Endothelial cell of umbilical vein (primary cell): ENCODE measurements at regions not wholly inside any gene's neighbourhood (a gene's known extent, or its start where the extent isn't known, plus 50 kb on each side); places are given as distances from the start of the nearest gene placed in this dataset.

Experiments used
- BruUV-seq: library from RNA; stranded (reverse); fragments of 400-500 nt; replicated peaks from 2 replicates; lab custom pipeline; 2021; lab: Mats Ljungman, UMichigan
- CTCF ChIA-PET: fragments of 300-600, 350-600 bp; sonication (Branson Sonifier 250); formaldehyde crosslinking; loops from one replicate; lab custom pipeline; 2021; ENCODE audit warnings: antibody characterized with exemption, inconsistent platforms; lab: Charles Lee
- POLR2A ChIA-PET: fragments of 300-600, 350-600 bp; sonication (Branson Sonifier 250); formaldehyde crosslinking; loops from one replicate; lab custom pipeline; 2021; ENCODE audit warnings: antibody characterized with exemption, inconsistent platforms; lab: Charles Lee
- DNase-seq: peaks from one replicate; pipeline ENCODE4 v3.0.0-alpha.2; 2011; ENCODE audit warnings: low read depth, low spot score
- FAIRE-seq: peaks from 2 replicates; lab custom pipeline; 2011; peaks lifted over from hg19 to GRCh38; lab: Jason Lieb, UNC
- H2AFZ ChIP-seq: 2 replicates; pipeline ENCODE4 v1.6.0; 2012; ENCODE audit warnings: low read depth, low read length, control low read depth, inconsistent platforms
- H3K27ac ChIP-seq: 2 replicates; pipeline ENCODE4 v1.5.1; 2011; ENCODE audit warnings: low read depth, mild to moderate bottlenecking, control low read depth, low read length, moderate library complexity; ENCODE audit not compliant: insufficient read depth
- H3K27me3 ChIP-seq, 2 experiments: 2 replicates each; pipeline versions ENCODE4 v1.6.0 to v1.6.1; 2011; ENCODE audit warnings: low read length in 2 of 2, mixed read lengths in 1 of 2; ENCODE audit not compliant: control insufficient read depth in 2 of 2, insufficient read depth in 2 of 2
- H3K36me3 ChIP-seq, 2 experiments: 2 replicates in 1 of 2; 3 replicates in 1 of 2; pipeline ENCODE4 v1.5.1; 2011; ENCODE audit warnings: low read length in 2 of 2, mild to moderate bottlenecking in 1 of 2, moderate library complexity in 1 of 2; ENCODE audit not compliant: control insufficient read depth in 2 of 2, insufficient read depth in 2 of 2; ENCODE audit errors: extremely low read depth in 1 of 2
- H3K4me1 ChIP-seq: 3 replicates; pipeline ENCODE4 v1.5.1; 2011; ENCODE audit warnings: mild to moderate bottlenecking, low read length; ENCODE audit not compliant: control insufficient read depth, insufficient read depth; ENCODE audit errors: extremely low read depth
- H3K4me2 ChIP-seq: 2 replicates; pipeline ENCODE4 v1.6.1; 2011; ENCODE audit warnings: low read length, control low read depth, mixed read lengths; ENCODE audit not compliant: insufficient read depth
- H3K4me3 ChIP-seq, 3 experiments: fragments of 200-600 bp in 1 of 3; sonication (generic), shearing (Covaris generic) in 1 of 3; replicated peaks in 1 of 3; 2 replicates each; pipeline ENCODE4 v1.5.1; 2011 to 2016; ENCODE audit warnings: control low read depth in 3 of 3, low read length in 3 of 3, mild to moderate bottlenecking in 2 of 3, inconsistent platforms in 1 of 3, low read depth in 1 of 3, moderate library complexity in 1 of 3; ENCODE audit not compliant: insufficient read depth in 1 of 3
- H3K79me2 ChIP-seq: 2 replicates; pipeline ENCODE4 v1.6.0; 2012; ENCODE audit warnings: low read length, inconsistent platforms; ENCODE audit not compliant: control insufficient read depth, insufficient read depth
- H3K9ac ChIP-seq: replicated peaks from 2 replicates; pipeline ENCODE3; 2011; ENCODE audit warnings: low read length, control low read depth; ENCODE audit not compliant: insufficient read depth; ENCODE audit errors: extremely low read depth
- H3K9me1 ChIP-seq: replicated peaks from 3 replicates; pipeline ENCODE4 v1.6.0; 2011; ENCODE audit warnings: mild to moderate bottlenecking, low read length; ENCODE audit not compliant: control insufficient read depth, insufficient read depth; ENCODE audit errors: extremely low read depth
- H3K9me3 ChIP-seq: replicated peaks from 2 replicates; pipeline ENCODE4 v1.5.1; 2012; ENCODE audit warnings: low read length, inconsistent platforms; ENCODE audit not compliant: control insufficient read depth, insufficient read depth
- H4K20me1 ChIP-seq: replicated peaks from 2 replicates; pipeline ENCODE3; 2011; ENCODE audit warnings: mild to moderate bottlenecking, low read length; ENCODE audit not compliant: control insufficient read depth, insufficient read depth; ENCODE audit errors: extremely low read depth
- EZH2 ChIP-seq: IDR thresholded peaks from 2 replicates; pipeline ENCODE4 v1.6.1; 2012; ENCODE audit warnings: borderline replicate concordance, low read depth, mild to moderate bottlenecking, moderate library complexity, low read length, inconsistent platforms; ENCODE audit not compliant: severe bottlenecking
- FOS ChIP-seq: IDR thresholded peaks from 2 replicates; pipeline ENCODE4 v1.6.1; 2011; ENCODE audit warnings: mild to moderate bottlenecking, low read length, moderate library complexity, borderline replicate concordance; ENCODE audit not compliant: insufficient read depth
- GATA2 ChIP-seq: IDR thresholded peaks from 2 replicates; pipeline ENCODE4 v1.7.0; 2011; ENCODE audit warnings: low read depth, mild to moderate bottlenecking, moderate library complexity, mixed read lengths, low read length; ENCODE audit not compliant: insufficient read length, insufficient read depth
- JUN ChIP-seq: IDR thresholded peaks from 2 replicates; pipeline ENCODE4 v1.6.1; 2011; ENCODE audit warnings: borderline replicate concordance, low read depth; ENCODE audit not compliant: insufficient read length, insufficient read depth
- MAX ChIP-seq: IDR thresholded peaks from 2 replicates; pipeline ENCODE4 v1.6.1; 2011; ENCODE audit not compliant: insufficient read depth, insufficient read length
- MYC ChIP-seq: IDR thresholded peaks from one replicate; pipeline ENCODE4 v1.6.1; 2011; ENCODE audit warnings: mild to moderate bottlenecking, low read depth, low read length
- POLR2A ChIP-seq: IDR thresholded peaks from 2 replicates; pipeline ENCODE4 v1.6.1; 2012; ENCODE audit warnings: low read depth, mild to moderate bottlenecking, control low read depth, low read length
- POLR2AphosphoS5 ChIP-seq: IDR thresholded peaks from 2 replicates; pipeline ENCODE4 v1.6.1; 2012; ENCODE audit warnings: low read depth, mild to moderate bottlenecking, control low read depth, low read length, moderate library complexity; ENCODE audit not compliant: insufficient read depth
- dilution Hi-C: fragments of 300-500 bp; cut with MboI; formaldehyde crosslinking; loops from one replicate; pipeline ENCODE4 v1.15.0; 2019; ENCODE audit warnings: low sequenced_read_pairs; ENCODE audit not compliant: extremely low pct_ligation_motif_present
- intact Hi-C: fragments of 100-400 bp; cut with micrococcal nuclease; formaldehyde crosslinking; loops from one replicate; pipeline ENCODE4 v1.10.0; 2022
- TF ChIP-seq, protein P1 (sequence below), 2 donors: IDR thresholded peaks; 1 replicate in 1 of 2; 2 replicates in 1 of 2; pipeline ENCODE4 v1.5.1; 2011; ENCODE audit warnings: low read length in 2 of 2, mild to moderate bottlenecking in 2 of 2, moderate library complexity in 2 of 2, control low read depth in 1 of 2, inconsistent platforms in 1 of 2, low read depth in 1 of 2; ENCODE audit not compliant: insufficient read depth in 1 of 2; ENCODE audit errors: extremely low read depth in 1 of 2

DNA sequence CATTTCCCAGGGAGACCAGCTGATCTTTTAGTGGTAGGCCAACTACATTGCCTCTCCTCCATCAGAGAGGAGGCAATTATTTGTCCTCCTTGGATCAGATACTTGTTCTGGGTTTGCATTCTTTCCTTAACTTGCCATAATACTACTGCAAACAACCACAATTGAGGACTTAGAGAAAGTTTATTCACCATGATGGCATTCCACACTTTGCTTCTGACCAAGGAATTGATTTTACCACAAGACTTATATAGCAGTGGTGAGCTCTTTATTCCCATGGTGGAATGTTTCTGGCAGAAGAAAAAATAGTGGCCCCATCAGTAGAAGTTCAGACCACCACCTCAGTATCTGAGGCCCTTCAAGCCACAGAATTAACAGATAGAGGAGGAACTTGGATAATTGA is 123.9 kb upstream of the PPP3CA start:
- Histone ChIP-seq H2AFZ (no peak overlapping the region), H3K4me3 (no peak overlapping the region), H4K20me1 (no peaks in the 10 kb centered on the region), H3K27me3 (peaks cover 0 to 2% of the 10 kb centered on the region in 2 experiments), H3K4me2 (no peak overlapping the region), H3K36me3 (no peaks in the 10 kb centered on the region), H3K9ac (no peak overlapping the region), H3K9me3 (no peaks in the 10 kb centered on the region), H3K27ac (no peak overlapping the region), H3K79me2 (no peaks in the 10 kb centered on the region), H3K9me1 (no peaks in the 10 kb centered on the region), H3K4me1 (no peaks in the 10 kb centered on the region)
- dilution Hi-C loops (no loop called here), intact Hi-C loops (no loop called here)
- CTCF ChIA-PET = no interaction called here
- DNase-seq (no peak), FAIRE-seq (no peak)
- BruUV-seq = no TSS peak
- TF ChIP-seq POLR2AphosphoS5 (no peak), EZH2 (no peak), MAX (no peak)
- POLR2A ChIA-PET = no interaction called here

GRCh38 chr4:101464596-101464995 is 117.3 kb upstream of the PPP3CA start:
- TF ChIP-seq MYC (no peak), GATA2 (no peak), MAX (no peak), POLR2AphosphoS5 (no peak), FOS (no peak), EZH2 (no peak), POLR2A (no peak), JUN (no peak)
- TF ChIP-seq, protein P1, sequence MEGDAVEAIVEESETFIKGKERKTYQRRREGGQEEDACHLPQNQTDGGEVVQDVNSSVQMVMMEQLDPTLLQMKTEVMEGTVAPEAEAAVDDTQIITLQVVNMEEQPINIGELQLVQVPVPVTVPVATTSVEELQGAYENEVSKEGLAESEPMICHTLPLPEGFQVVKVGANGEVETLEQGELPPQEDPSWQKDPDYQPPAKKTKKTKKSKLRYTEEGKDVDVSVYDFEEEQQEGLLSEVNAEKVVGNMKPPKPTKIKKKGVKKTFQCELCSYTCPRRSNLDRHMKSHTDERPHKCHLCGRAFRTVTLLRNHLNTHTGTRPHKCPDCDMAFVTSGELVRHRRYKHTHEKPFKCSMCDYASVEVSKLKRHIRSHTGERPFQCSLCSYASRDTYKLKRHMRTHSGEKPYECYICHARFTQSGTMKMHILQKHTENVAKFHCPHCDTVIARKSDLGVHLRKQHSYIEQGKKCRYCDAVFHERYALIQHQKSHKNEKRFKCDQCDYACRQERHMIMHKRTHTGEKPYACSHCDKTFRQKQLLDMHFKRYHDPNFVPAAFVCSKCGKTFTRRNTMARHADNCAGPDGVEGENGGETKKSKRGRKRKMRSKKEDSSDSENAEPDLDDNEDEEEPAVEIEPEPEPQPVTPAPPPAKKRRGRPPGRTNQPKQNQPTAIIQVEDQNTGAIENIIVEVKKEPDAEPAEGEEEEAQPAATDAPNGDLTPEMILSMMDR (IDR thresholded peaks at IDR 0.05; ENCODE audit: extremely low read depth in 1 of 2, insufficient read depth in 1 of 2, low read depth in 1 of 2, low read length in 2 of 2) = no peak

More at GRCh38 chr4:101464596-101464995, 117.3 kb upstream of the PPP3CA start:
- intact Hi-C loops = no loop called here
- FAIRE-seq (no peak), DNase-seq (no peak)
- Histone ChIP-seq H3K27ac (no peak overlapping the region), H3K4me2 (no peak overlapping the region), H4K20me1 (no peaks in the 10 kb centered on the region), H3K4me1 (no peaks in the 10 kb centered on the region), H3K79me2 (no peaks in the 10 kb centered on the region), H3K9me3 (no peaks in the 10 kb centered on the region), H3K9me1 (no peaks in the 10 kb centered on the region), H2AFZ (no peak overlapping the region), H3K36me3 (no peaks in the 10 kb centered on the region), H3K4me3 (no peak overlapping the region), H3K9ac (no peak overlapping the region), H3K27me3 (peaks cover 0 to 2% of the 10 kb centered on the region in 2 experiments)
- ChIA-PET CTCF (no interaction called here), POLR2A (no interaction called here)
- dilution Hi-C loops = no loop called here
- BruUV-seq = no TSS peak
